ENCODE measurements at regions not wholly inside any gene's neighbourhood (a gene's known extent, or its start where the extent isn't known, plus 50 kb on each side); places are given as distances from the start of the nearest gene placed in this dataset.
"Not testable (repeated sequence)": the region's sequence is repeated elsewhere in the genome, so short reads cannot be mapped to it uniquely, and the experiment has no call there.

- no peak for DNase-seq
Measured at GRCh38 chr16:85521552-85522307, 91.4 kb upstream of the GSE1 start.

DNA sequence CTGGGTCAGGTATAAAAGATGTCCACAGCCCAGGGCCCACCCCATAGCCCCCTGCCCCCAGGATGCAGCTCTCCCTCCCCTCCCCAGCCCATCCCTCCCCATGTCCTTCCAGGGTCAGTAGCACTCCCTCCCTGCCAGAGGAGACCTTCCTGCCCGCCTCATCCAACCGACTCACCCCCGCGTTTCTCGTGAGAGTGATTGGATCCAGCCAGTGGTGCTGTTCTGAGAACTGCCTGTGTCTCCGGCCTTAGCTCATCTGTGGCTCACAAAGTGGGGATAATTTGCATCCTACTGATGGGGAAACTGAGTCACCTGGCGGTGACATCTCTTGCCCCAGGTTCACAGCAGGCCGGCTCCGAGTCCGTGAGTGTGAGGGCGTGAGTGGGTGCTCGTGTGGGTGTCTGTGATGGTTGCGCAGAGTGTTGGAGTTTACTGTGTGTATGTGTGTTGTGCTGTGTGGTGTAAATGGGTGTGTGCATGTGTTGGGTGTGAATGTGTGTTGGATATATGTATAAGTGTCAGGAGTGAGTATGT lies 90.7 kb upstream of the GSE1 start:
- no peak for DNase-seq

DNA sequence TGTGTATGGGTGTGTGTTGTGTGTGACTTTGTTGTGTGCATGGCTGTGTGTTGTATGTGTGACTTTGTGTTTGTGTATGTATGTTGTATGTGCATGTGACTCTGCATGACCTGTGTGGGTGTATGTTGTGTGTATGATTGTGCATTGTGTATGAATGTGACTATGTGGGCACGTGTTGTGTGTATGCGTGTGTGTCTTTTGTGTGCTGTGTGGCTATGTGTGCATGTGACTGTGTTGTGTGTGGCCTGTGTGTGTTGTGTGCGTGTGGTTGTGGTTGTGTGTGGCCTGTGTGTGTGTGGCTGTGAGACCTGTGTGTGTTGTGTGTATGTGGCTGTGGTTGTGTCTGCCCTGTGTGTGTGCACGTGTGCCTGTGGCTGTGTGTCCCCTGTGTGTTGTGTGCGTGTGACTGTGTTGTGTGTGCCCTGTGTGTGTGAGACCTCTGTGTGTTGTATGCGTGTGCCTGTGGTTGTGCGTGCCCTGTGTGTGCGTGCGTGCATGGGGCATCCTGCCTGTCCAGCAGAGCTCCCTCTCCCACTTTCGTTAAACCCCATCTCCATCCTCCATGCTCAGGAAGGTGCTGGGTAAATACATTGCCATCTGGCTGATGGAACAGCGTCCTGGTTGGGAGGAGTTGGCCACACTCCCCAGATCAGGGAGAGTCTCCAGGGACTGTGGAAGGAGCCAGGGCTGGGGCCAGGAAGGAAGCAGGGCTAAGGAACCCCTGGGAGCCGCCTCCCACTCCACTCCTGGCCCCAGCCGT lies 90.1 kb upstream of the GSE1 start:
- DNase-seq = no peak

- no peak for DNase-seq
Measured at GRCh38 chr16:85523602-85524364, 89.3 kb upstream of the GSE1 start.

DNA sequence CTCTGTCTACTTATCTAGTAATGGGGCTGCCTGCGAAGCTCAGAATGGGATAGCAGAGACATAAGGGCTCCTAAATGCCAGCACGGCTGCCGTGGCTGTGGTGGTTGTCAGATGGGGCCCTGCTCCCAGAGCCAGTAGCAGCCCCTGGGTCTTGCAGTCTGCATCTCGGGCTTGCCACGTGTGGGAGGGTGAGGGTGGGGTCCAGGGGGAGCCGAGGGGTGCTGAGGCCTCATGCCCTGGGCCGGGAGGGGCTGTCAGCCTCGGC lies 88.8 kb upstream of the GSE1 start:
- no peak for DNase-seq

DNA sequence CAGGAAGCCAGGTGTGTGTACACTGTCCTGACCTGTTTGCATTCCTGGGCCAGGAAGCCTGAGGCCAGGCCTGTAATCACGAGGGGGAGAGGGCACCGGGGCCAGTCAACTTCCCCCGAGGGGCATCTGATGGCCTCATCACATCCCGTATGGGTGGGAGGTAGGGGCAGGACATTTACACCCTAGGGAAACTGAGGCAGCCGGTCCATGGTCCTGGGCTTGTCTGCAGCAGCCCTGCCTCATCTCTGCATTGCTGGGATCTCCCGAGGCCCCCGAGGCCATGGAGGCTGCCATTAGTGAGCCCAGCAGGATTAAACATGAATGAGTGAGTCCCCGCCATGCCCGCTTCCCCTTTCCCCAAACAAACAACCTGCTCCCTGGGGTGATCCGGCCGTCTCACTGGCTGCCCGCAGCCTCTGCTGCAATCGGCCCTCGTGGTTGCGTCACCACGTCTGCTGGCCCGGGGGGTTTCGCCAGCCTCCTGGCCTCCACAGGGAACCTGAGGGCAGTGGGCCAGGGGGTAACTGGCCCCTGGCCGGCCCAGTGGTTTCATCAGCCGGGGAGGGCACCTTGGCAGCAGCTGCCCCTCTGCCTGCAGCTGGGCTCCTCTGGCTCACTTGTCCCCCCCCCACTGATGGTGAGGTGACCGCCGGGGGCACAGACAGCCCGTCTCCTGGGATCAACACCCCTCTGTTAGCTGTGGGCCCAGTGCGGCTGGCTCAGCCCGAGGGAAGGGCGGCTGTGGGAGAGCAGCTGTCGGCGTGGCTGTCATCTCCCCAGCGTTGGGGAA lies 88.3 kb upstream of the GSE1 start:
- no peak for DNase-seq

DNA sequence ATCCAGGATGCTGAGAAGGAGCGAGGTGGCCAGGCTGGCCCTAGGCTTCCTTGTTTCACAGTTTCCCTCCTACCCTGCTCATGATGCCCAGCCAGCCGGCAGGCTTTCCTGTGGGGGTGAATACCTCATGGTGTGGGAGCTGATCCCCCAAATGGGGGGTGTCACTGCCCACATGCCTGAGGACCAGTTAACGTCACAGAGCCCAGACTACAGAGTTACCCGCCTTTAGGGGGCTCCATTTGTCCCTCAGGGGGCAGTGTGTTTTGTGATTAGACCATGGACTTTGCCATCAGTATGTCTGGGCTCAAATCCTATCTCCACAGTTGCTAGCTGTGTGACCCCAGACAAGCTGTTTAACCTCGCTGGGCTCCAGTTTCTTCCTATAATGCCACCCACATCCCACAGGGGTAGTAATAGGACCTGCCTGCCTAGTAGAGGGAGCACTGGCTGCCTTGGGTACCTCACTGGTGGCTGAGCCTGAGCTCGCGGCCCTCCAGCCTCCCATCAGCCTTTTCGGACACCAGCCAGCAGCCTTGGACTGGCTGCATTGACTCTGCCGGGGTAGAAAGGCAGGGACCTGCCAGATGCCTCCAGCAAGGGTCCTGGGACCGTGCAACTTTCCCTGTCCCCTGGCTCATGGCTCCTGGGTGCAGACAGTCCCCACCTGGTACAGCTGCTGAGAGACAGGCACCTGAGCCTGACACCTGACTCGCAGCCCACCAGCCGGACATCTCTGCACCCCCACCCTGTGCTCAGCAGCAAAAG lies 87.5 kb upstream of the GSE1 start:
- DNase-seq = no peak

- DNase-seq = no peak
Measured at GRCh38 chr16:85526185-85526974, 86.7 kb upstream of the GSE1 start.

- no peak for DNase-seq
Measured at GRCh38 chr16:85527042-85527766, 85.9 kb upstream of the GSE1 start.

DNA sequence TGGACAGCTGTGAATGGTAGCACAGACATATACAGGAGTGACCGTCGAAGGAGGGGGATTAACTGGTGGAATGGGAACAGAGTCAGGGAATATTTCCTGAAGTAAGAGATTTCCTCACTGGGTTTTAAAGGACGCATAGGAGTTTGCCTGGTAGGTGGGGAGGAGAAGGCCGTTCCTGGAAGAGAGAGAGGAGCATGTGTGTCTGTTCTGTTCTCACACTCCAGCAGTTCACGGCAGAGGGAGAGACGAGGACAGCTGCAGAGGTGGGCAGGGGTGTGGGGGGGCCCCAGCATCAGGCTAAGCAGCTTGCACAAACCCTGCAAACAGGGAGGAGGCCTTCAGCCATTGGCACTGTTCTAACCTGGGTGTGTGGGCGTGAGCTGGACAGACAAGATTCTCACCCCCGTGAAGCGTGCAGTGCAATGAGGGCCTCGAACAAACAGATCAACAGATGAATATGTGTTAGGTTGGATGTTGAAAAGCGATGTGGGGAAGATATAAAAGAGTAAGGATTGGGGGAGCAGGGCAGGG lies 85.3 kb upstream of the GSE1 start:
- no peak for DNase-seq

GRCh38 chr16:85528528-85529387 lies 84.4 kb upstream of the GSE1 start:
- no peak for DNase-seq

GRCh38 chr16:85529489-85530369 lies 83.4 kb upstream of the GSE1 start:
- no peak for DNase-seq

- no peak for DNase-seq
Measured at GRCh38 chr16:85530370-85530739, 82.8 kb upstream of the GSE1 start.

DNA sequence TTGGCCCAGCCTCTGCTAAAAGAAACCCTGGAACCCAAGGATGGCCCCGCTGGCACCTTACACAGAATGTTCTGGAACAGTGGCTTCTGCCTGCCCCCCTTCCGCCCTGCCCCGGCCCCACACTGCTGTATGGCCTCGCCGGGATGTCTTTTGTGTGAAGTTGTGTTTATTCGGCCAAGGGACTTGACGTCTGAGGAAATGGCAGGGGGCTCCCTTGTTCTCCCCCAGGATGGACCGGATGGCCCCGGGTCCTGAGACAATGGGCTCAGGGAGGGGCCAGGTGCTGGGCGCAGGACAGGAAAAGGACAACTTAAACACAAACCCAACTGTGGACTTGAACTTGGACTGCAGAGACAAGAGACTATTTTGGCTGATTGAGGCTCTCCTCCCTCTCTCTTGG lies 81.6 kb upstream of the GSE1 start:
- DNase-seq = no peak

- no peak for DNase-seq
Measured at GRCh38 chr16:85532147-85532546, 81.0 kb upstream of the GSE1 start.

DNA sequence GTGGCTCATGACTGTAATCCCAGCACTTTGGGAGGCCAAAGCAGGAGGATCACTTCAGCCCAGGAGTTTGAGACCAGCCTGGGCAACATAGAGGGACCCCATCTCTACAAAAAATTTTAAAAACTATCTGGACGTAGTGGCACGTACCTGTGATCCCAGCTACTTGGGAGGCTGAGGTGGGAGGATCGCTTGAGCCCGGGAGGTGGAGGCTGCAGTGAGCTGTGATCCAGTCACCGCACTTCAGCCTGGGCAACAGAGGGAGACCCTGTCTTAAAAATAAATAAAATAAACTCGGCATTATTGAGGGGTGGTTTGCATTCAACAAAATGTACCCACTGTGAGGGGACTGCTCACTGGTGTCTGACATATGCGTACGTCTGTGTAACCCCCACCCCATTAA lies 79.5 kb upstream of the GSE1 start:
- DNase-seq = not testable (repeated sequence)

DNA sequence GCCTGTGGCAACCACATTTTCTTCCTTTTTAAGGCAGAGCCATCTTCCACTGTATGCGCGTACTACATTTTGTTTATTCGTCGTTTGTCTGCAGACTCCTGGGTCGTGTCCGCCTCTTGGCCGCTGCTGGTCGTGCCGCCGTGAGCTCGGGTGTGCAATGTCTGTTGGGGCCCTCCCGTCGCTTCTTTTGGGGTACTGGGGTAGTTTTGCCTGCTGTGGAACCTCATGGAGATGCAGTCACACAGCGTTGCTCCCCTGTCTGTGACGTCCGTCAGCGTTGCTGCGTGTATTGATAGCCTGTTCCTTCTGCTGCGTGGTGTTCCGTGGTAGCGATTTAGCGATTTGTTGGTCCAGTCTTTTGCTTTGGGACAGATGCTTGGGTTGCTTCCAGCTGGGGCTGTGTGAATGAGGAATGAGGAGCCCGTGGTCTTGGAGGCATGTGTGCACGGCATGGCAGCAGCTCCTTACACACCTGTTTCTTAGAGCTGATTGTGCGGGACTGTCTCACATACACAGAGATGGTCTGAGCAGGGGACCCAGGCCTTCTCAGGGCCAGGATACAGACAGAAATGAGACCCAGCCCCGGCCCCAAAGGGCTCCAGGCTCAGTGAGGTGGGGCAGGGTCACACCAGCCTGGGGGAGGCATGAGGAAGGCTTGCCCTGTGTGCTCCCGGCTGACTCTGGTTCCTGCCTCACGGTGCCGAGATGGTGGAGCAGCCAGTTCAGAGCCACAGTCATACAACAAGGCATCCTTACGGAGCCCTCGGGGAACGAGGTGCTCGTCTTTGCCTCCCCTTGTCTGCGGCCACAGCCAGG lies 78.4 kb upstream of the GSE1 start:
- DNase-seq = no peak
